ENCODE measurements at regions not wholly inside any gene's neighbourhood (a gene's known extent, or its start where the extent isn't known, plus 50 kb on each side); places are given as distances from the start of the nearest gene placed in this dataset.
"Not testable (repeated sequence)": the region's sequence is repeated elsewhere in the genome, so short reads cannot be mapped to it uniquely, and the experiment has no call there.

GRCh38 chr10:77740396-77740795 lies 102.8 kb upstream of the KCNMA1 start:
- H3K9ac ChIP-seq (ENCODE audit: low read depth, low read length); H3K36me3 ChIP-seq (ENCODE audit: insufficient read depth, low read length); H3K4me1 ChIP-seq (ENCODE audit: insufficient read depth, low read length); H3K9me3 ChIP-seq (ENCODE audit: control insufficient read depth, insufficient read depth, low read length): not testable (repeated sequence)

DNA sequence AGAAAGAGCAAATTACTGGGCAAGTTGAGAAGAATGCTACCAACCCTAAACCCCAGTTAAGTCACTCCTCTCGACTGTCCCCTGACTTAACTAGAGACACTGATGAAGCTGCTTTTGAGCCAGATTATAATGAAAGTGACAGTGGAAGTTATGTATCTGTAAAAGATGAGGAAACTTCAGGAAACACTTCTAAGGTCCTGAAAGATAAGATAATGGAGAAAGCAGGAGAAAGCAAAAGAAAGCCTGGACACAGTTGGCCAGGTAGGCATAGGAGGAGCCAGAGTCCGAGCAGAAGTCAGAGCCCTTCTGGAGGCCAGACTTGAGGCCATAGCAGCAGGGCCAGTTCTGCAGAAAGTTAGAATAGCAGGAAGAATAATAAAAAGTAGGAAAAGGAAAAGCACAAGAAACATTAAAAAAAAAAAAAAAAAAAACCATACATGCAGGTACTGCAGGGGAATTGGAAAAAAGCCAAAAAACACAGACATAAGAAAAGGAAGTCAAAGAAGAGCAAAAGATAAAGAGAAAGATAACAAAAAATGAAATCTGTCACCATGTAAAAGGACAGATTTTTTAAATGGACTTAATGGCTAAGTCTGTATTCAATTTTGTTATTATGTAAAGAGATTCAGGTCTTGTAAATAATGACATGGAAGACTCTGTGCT lies 101.0 kb upstream of the KCNMA1 start:
- H3K9me3 ChIP-seq (ENCODE audit: control insufficient read depth, insufficient read depth, low read length), result peaks cover 3% of the 10 kb centered on the region
- H3K9ac ChIP-seq (ENCODE audit: low read depth, low read length), result no peak overlapping the region
- H3K4me1 ChIP-seq (ENCODE audit: insufficient read depth, low read length), result no peaks in the 10 kb centered on the region
- H3K36me3 ChIP-seq (ENCODE audit: insufficient read depth, low read length), result no peaks in the 10 kb centered on the region

DNA sequence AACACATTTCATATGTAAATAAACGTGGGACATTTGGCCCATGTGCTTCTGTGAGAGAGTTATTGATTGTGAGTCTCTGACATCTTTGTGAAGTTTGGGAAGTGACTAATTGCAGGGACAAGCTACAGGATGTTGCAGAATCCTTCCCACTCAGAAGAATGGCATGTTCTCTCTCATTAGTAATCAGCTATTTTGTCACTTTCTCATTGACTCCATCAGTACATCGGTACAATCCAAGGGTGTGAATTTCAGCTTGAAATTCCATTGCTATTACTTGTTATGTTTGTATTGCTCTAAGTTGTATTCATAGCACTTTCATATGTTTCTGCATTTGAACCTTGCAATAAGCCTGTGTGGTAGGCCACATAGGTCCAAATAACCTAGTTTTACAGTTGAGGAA lies 100.0 kb upstream of the KCNMA1 start:
- peaks cover 3% of the 10 kb centered on the region for H3K9me3 ChIP-seq (ENCODE audit: control insufficient read depth, insufficient read depth, low read length)
- H3K9ac ChIP-seq (ENCODE audit: low read depth, low read length), result no peak overlapping the region
- H3K36me3 ChIP-seq (ENCODE audit: insufficient read depth, low read length), result no peaks in the 10 kb centered on the region
- no peaks in the 10 kb centered on the region for H3K4me1 ChIP-seq (ENCODE audit: insufficient read depth, low read length)

DNA sequence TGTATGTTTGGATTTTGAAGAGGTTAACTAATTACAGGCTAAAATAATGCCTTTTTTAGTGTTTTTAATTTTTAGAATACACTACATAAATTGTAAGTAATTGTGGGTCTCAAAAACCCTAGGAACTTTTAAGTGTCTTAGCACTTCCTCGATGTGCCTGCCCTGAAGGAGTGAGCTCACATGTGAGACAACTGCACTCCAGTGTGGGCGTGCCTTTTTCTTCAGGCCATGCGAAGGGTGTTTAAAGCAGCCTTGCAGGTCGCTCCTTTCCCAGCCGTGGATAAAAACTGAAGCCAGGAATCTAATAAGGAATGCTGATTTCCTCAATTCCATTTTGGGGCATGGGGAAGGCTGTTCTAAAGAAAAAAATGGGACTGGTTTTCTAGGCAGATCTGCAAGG lies 97.5 kb upstream of the KCNMA1 start:
- H3K9ac ChIP-seq (ENCODE audit: low read depth, low read length); H3K36me3 ChIP-seq (ENCODE audit: insufficient read depth, low read length); H3K4me1 ChIP-seq (ENCODE audit: insufficient read depth, low read length); H3K9me3 ChIP-seq (ENCODE audit: control insufficient read depth, insufficient read depth, low read length): not testable (repeated sequence)

DNA sequence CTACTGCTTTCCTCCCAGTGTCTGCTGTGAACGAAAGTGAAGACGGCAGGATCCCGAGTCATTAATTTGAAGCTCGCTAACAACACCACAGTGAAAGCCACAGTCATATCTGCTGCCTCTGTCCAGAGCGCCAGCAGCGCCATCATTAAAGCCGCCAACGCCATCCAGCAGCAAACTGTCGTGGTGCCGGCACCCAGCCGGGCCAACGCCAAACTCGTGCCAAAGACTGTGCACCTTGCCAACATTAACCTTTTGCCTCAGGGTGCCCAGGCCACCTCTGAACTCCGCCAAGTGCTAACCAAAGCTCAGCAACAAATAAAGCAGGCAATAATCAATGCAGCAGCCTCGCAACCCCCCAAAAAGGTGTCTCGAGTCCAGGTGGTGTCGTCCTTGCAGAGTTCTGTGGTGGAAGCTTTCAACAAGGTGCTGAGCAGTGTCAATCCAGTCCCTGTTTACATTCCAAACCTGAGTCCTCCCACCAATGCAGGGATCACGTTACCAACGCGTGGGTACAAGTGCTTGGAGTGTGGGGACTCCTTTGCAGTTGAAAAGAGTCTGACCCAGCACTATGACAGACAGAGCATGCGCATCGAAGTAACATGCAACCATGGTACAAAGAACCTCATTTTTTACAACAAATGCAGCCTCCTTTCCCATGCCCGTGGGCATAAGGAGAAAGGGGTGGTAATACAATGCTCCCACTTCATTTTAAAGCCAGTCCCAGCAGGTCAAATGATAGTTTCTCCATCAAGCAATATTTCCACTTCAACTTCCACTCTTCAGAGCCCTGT lies 94.8 kb upstream of the KCNMA1 start:
- no peaks in the 10 kb centered on the region for H3K36me3 ChIP-seq (ENCODE audit: insufficient read depth, low read length)
- no peak overlapping the region for H3K9ac ChIP-seq (ENCODE audit: low read depth, low read length)
- H3K9me3 ChIP-seq (ENCODE audit: control insufficient read depth, insufficient read depth, low read length), result no peaks in the 10 kb centered on the region
- no peaks in the 10 kb centered on the region for H3K4me1 ChIP-seq (ENCODE audit: insufficient read depth, low read length)

GRCh38 chr10:77727481-77727880 lies 89.9 kb upstream of the KCNMA1 start:
- H3K9me3 ChIP-seq (ENCODE audit: control insufficient read depth, insufficient read depth, low read length), result no peaks in the 10 kb centered on the region
- no peaks in the 10 kb centered on the region for H3K36me3 ChIP-seq (ENCODE audit: insufficient read depth, low read length)
- no peak overlapping the region for H3K9ac ChIP-seq (ENCODE audit: low read depth, low read length)
- no peaks in the 10 kb centered on the region for H3K4me1 ChIP-seq (ENCODE audit: insufficient read depth, low read length)

- H3K36me3 ChIP-seq (ENCODE audit: insufficient read depth, low read length), result no peaks in the 10 kb centered on the region
- H3K9ac ChIP-seq (ENCODE audit: low read depth, low read length), result no peak overlapping the region
- H3K4me1 ChIP-seq (ENCODE audit: insufficient read depth, low read length), result no peaks in the 10 kb centered on the region
- H3K9me3 ChIP-seq (ENCODE audit: control insufficient read depth, insufficient read depth, low read length), result no peaks in the 10 kb centered on the region
Measured at GRCh38 chr10:77726732-77727131, 89.1 kb upstream of the KCNMA1 start.

GRCh38 chr10:77726301-77726700 lies 88.7 kb upstream of the KCNMA1 start:
- H3K4me1 ChIP-seq (ENCODE audit: insufficient read depth, low read length), result no peaks in the 10 kb centered on the region
- no peaks in the 10 kb centered on the region for H3K9me3 ChIP-seq (ENCODE audit: control insufficient read depth, insufficient read depth, low read length)
- no peaks in the 10 kb centered on the region for H3K36me3 ChIP-seq (ENCODE audit: insufficient read depth, low read length)
- no peak overlapping the region for H3K9ac ChIP-seq (ENCODE audit: low read depth, low read length)

- no peaks in the 10 kb centered on the region for H3K36me3 ChIP-seq (ENCODE audit: insufficient read depth, low read length)
- no peaks in the 10 kb centered on the region for H3K9me3 ChIP-seq (ENCODE audit: control insufficient read depth, insufficient read depth, low read length)
- H3K9ac ChIP-seq (ENCODE audit: low read depth, low read length), result no peak overlapping the region
- H3K4me1 ChIP-seq (ENCODE audit: insufficient read depth, low read length), result no peaks in the 10 kb centered on the region
Measured at GRCh38 chr10:77724820-77725219, 87.2 kb upstream of the KCNMA1 start.

GRCh38 chr10:77723376-77723775 lies 85.8 kb upstream of the KCNMA1 start:
- H3K36me3 ChIP-seq (ENCODE audit: insufficient read depth, low read length), result no peaks in the 10 kb centered on the region

GRCh38 chr10:77722956-77723355 lies 85.3 kb upstream of the KCNMA1 start:
- H3K9me3 ChIP-seq (ENCODE audit: control insufficient read depth, insufficient read depth, low read length); H3K36me3 ChIP-seq (ENCODE audit: insufficient read depth, low read length); H3K4me1 ChIP-seq (ENCODE audit: insufficient read depth, low read length): not testable (repeated sequence)

More at GRCh38 chr10:77723376-77723775, 85.8 kb upstream of the KCNMA1 start:
- Histone ChIP-seq H3K9ac (ENCODE audit: low read depth, low read length) (no peak overlapping the region), H3K9me3 (ENCODE audit: control insufficient read depth, insufficient read depth, low read length) (no peaks in the 10 kb centered on the region), H3K4me1 (ENCODE audit: insufficient read depth, low read length) (no peaks in the 10 kb centered on the region)

GRCh38 chr10:77721815-77722214 lies 84.2 kb upstream of the KCNMA1 start:
- Histone ChIP-seq H3K9ac (ENCODE audit: low read depth, low read length) (no peak overlapping the region), H3K4me1 (ENCODE audit: insufficient read depth, low read length) (no peaks in the 10 kb centered on the region; the same call in 1 of the 2 replicates), H3K36me3 (ENCODE audit: insufficient read depth, low read length) (no peaks in the 10 kb centered on the region), H3K9me3 (ENCODE audit: control insufficient read depth, insufficient read depth, low read length) (no peaks in the 10 kb centered on the region)

More at GRCh38 chr10:77722956-77723355, 85.3 kb upstream of the KCNMA1 start:
- H3K9ac ChIP-seq (ENCODE audit: low read depth, low read length), result not testable (repeated sequence)

GRCh38 chr10:77718957-77719356 lies 81.3 kb upstream of the KCNMA1 start:
- Histone ChIP-seq H3K4me1 (ENCODE audit: insufficient read depth, low read length) (no peaks in the 10 kb centered on the region; the same call in 1 of the 2 replicates), H3K9me3 (ENCODE audit: control insufficient read depth, insufficient read depth, low read length) (no peaks in the 10 kb centered on the region), H3K9ac (ENCODE audit: low read depth, low read length) (no peak overlapping the region), H3K36me3 (ENCODE audit: insufficient read depth, low read length) (no peaks in the 10 kb centered on the region)

- not testable (repeated sequence) for H3K4me1 ChIP-seq (ENCODE audit: insufficient read depth, low read length); H3K9ac ChIP-seq (ENCODE audit: low read depth, low read length); H3K9me3 ChIP-seq (ENCODE audit: control insufficient read depth, insufficient read depth, low read length); H3K36me3 ChIP-seq (ENCODE audit: insufficient read depth, low read length)
Measured at GRCh38 chr10:77718312-77718711, 80.7 kb upstream of the KCNMA1 start.

DNA sequence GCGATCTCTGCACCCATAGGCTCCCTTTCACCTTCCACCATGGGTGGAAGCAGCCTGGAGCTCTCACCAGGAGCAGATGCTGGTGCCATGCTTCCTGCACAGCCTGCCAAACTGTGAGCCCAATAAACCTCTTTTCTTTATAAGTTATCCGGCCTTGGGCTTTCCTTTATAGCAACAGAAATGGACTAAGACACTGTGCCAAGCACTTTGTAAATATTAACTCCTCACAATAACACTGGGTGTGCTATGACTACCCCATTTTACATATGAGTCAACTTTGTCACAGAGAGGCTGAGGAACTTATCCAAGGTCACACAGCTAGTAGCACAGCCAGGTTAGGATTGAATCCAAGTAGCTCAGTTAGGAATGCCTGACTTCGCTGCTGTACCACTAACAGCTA lies 79.7 kb upstream of the KCNMA1 start:
- no peaks in the 10 kb centered on the region for H3K36me3 ChIP-seq (ENCODE audit: insufficient read depth, low read length)

More for the DNA sequence above, 79.7 kb upstream of the KCNMA1 start:
- Histone ChIP-seq H3K9me3 (ENCODE audit: control insufficient read depth, insufficient read depth, low read length) (no peaks in the 10 kb centered on the region), H3K9ac (ENCODE audit: low read depth, low read length) (no peak overlapping the region), H3K4me1 (ENCODE audit: insufficient read depth, low read length) (peaks cover 9% of the 10 kb centered on the region)
